Liver (tissue), 8 donors: ENCODE measurements at regions not wholly inside any gene's neighbourhood (a gene's known extent, or its start where the extent isn't known, plus 50 kb on each side); places are given as distances from the start of the nearest gene placed in this dataset.

ENCODE experiments used
- DNase-seq: peaks from one replicate; pipeline ENCODE4 v3.0.0-alpha.2; 2017; ENCODE audit warnings: low spot score
- H3K27ac ChIP-seq, 2 donors: one replicate each; pipeline ENCODE4 v1.7.0; 2013; ENCODE audit warnings: inconsistent platforms in 2 of 2, low read length in 2 of 2, control low read depth in 1 of 2, low read depth in 1 of 2, mild to moderate bottlenecking in 1 of 2
- H3K27me3 ChIP-seq, 4 donors: one replicate each; pipeline versions ENCODE4 v1.6.1 to v1.7.0; 2013; ENCODE audit warnings: low read length in 3 of 4, inconsistent platforms in 1 of 4, mild to moderate bottlenecking in 1 of 4, moderate library complexity in 1 of 4; ENCODE audit not compliant: control insufficient read depth in 4 of 4, insufficient read depth in 4 of 4
- H3K36me3 ChIP-seq, 4 donors: one replicate each; pipeline versions ENCODE4 v1.6.1 to v1.7.0; 2013; ENCODE audit warnings: low read length in 3 of 4, mild to moderate bottlenecking in 3 of 4, low read depth in 1 of 4, moderate library complexity in 1 of 4; ENCODE audit not compliant: control insufficient read depth in 4 of 4, insufficient read depth in 3 of 4
- H3K4me1 ChIP-seq, 4 donors: one replicate each; pipeline versions ENCODE4 v1.6.1 to v1.7.0; 2013; ENCODE audit warnings: low read length in 3 of 4, mild to moderate bottlenecking in 3 of 4, moderate library complexity in 1 of 4; ENCODE audit not compliant: control insufficient read depth in 4 of 4, insufficient read depth in 4 of 4
- H3K4me3 ChIP-seq, 3 donors: one replicate each; pipeline versions ENCODE4 v1.6.1 to v1.7.0; 2013; ENCODE audit warnings: low read length in 3 of 3, control low read depth in 1 of 3, low read depth in 1 of 3, mild to moderate bottlenecking in 1 of 3
- H3K9ac ChIP-seq, 2 donors: one replicate each; pipeline ENCODE4 v1.7.0; 2013; ENCODE audit warnings: low read length in 2 of 2, mild to moderate bottlenecking in 2 of 2, moderate library complexity in 2 of 2, control low read depth in 1 of 2, low read depth in 1 of 2
- H3K9me3 ChIP-seq, 4 donors: one replicate each; pipeline versions ENCODE4 v1.6.1 to v1.7.0; 2013; ENCODE audit warnings: low read length in 3 of 4; ENCODE audit not compliant: control insufficient read depth in 4 of 4
- EGR1 ChIP-seq, 2 donors: IDR thresholded peaks; 2 replicates each; pipeline ENCODE4 v1.6.1; 2016 to 2018; ENCODE audit warnings: antibody characterized with exemption in 2 of 2, low read depth in 2 of 2
- FOXA1 ChIP-seq: IDR thresholded peaks from 2 replicates; pipeline ENCODE4 v1.6.1; 2016; ENCODE audit warnings: antibody characterized with exemption
- FOXA2 ChIP-seq: IDR thresholded peaks from 2 replicates; pipeline ENCODE4 v1.6.1; 2016; ENCODE audit warnings: antibody characterized with exemption
- GABPA ChIP-seq, 2 donors: IDR thresholded peaks in 1 of 2; conservative IDR thresholded peaks in 1 of 2; 2 replicates each; pipeline ENCODE4 v1.6.1; 2016; ENCODE audit warnings: antibody characterized with exemption in 2 of 2, mild to moderate bottlenecking in 1 of 2, moderate library complexity in 1 of 2
- HNF4G ChIP-seq: IDR thresholded peaks from 2 replicates; pipeline ENCODE4 v1.6.1; 2016; ENCODE audit warnings: antibody characterized with exemption
- JUND ChIP-seq, 2 donors: IDR thresholded peaks; 2 replicates each; pipeline ENCODE4 v1.6.1; 2016; ENCODE audit warnings: antibody characterized with exemption in 2 of 2
- NR2F2 ChIP-seq: IDR thresholded peaks from 2 replicates; pipeline ENCODE4 v1.6.1; 2016; ENCODE audit warnings: antibody characterized with exemption
- RAD21 ChIP-seq, 2 donors: IDR thresholded peaks; 2 replicates each; pipeline ENCODE4 v1.6.1; 2016; ENCODE audit warnings: antibody characterized with exemption in 2 of 2, mild to moderate bottlenecking in 2 of 2
- RXRA ChIP-seq, 2 donors: IDR thresholded peaks; 2 replicates each; pipeline ENCODE4 v1.6.1; 2017 to 2018; ENCODE audit warnings: antibody characterized with exemption in 2 of 2, mild to moderate bottlenecking in 1 of 2
- SP1 ChIP-seq: IDR thresholded peaks from 2 replicates; pipeline ENCODE4 v1.6.1; 2018; ENCODE audit warnings: antibody characterized with exemption, mild to moderate bottlenecking
- TAF1 ChIP-seq: conservative IDR thresholded peaks from 2 replicates; pipeline ENCODE4 v1.6.1; 2016; ENCODE audit warnings: antibody characterized with exemption, mild to moderate bottlenecking
- YY1 ChIP-seq: IDR thresholded peaks from 2 replicates; pipeline ENCODE4 v1.6.1; 2016; ENCODE audit warnings: antibody characterized with exemption, mild to moderate bottlenecking
- ZBTB33 ChIP-seq: IDR thresholded peaks from 2 replicates; pipeline ENCODE4 v1.6.1; 2016; ENCODE audit warnings: antibody characterized with exemption
- WGBS: extraction: QIAGEN DNeasy Blood & Tissue Kit; methylation state at CpG from one replicate; pipeline ENCODE4 v1.1.7; 2013; 5-methylcytosine and 5-hydroxymethylcytosine counted together
- TF ChIP-seq, protein P1 (sequence below): IDR thresholded peaks from 2 replicates; pipeline ENCODE4 v1.6.1; 2016; ENCODE audit warnings: antibody characterized with exemption, mild to moderate bottlenecking
- TF ChIP-seq, protein P2 (sequence below): IDR thresholded peaks from 2 replicates; pipeline ENCODE4 v1.6.1; 2016; ENCODE audit warnings: antibody characterized with exemption
- TF ChIP-seq, protein P3 (sequence below): IDR thresholded peaks from 2 replicates; pipeline ENCODE4 v1.6.1; 2016; ENCODE audit warnings: antibody characterized with exemption
- TF ChIP-seq, protein P4 (sequence below): fragments of 150-350 bp; IDR thresholded peaks from 2 replicates; pipeline ENCODE4 v1.5.1; 2017; ENCODE audit warnings: improper control_type of control experiment, low read depth, low read length; ENCODE audit not compliant: missing input control
- donor health status: healthy.
- donor health status: healthy.
- donor health status: healthy.
- donor health status: healthy.
- donor health status: healthy.

GRCh38 chr4:159483782-159484741 is 381.2 kb downstream of the RAPGEF2 start:
- DNase-seq = no peak
- Histone ChIP-seq H3K9me3 (no peaks in the 10 kb centered on the region), H3K27ac (no peak overlapping the region), H3K9ac (no peak overlapping the region), H3K4me1 (peaks cover 0 to 5% (median 2%) of the 10 kb centered on the region in 4 donors), H3K36me3 (no peaks in the 10 kb centered on the region), H3K27me3 (no peaks in the 10 kb centered on the region), H3K4me3 (no peak overlapping the region)
- no peak for TF ChIP-seq ZBTB33
- no peak for TF ChIP-seq SP1
- no peak for TF ChIP-seq YY1
- TF ChIP-seq TAF1 = no peak
- no peak for TF ChIP-seq JUND (IDR thresholded peaks at IDR 0.05)
- TF ChIP-seq, protein P1, sequence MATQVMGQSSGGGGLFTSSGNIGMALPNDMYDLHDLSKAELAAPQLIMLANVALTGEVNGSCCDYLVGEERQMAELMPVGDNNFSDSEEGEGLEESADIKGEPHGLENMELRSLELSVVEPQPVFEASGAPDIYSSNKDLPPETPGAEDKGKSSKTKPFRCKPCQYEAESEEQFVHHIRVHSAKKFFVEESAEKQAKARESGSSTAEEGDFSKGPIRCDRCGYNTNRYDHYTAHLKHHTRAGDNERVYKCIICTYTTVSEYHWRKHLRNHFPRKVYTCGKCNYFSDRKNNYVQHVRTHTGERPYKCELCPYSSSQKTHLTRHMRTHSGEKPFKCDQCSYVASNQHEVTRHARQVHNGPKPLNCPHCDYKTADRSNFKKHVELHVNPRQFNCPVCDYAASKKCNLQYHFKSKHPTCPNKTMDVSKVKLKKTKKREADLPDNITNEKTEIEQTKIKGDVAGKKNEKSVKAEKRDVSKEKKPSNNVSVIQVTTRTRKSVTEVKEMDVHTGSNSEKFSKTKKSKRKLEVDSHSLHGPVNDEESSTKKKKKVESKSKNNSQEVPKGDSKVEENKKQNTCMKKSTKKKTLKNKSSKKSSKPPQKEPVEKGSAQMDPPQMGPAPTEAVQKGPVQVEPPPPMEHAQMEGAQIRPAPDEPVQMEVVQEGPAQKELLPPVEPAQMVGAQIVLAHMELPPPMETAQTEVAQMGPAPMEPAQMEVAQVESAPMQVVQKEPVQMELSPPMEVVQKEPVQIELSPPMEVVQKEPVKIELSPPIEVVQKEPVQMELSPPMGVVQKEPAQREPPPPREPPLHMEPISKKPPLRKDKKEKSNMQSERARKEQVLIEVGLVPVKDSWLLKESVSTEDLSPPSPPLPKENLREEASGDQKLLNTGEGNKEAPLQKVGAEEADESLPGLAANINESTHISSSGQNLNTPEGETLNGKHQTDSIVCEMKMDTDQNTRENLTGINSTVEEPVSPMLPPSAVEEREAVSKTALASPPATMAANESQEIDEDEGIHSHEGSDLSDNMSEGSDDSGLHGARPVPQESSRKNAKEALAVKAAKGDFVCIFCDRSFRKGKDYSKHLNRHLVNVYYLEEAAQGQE = no peak
- no peak for TF ChIP-seq GABPA (IDR thresholded peaks at IDR 0.05 in 1 of 2, conservative IDR thresholded peaks at IDR 0.05 in 1 of 2)
- TF ChIP-seq, protein P2, sequence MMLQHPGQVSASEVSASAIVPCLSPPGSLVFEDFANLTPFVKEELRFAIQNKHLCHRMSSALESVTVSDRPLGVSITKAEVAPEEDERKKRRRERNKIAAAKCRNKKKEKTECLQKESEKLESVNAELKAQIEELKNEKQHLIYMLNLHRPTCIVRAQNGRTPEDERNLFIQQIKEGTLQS = no peak
- no peak for TF ChIP-seq FOXA1
- TF ChIP-seq HNF4G = no peak
- no peak for TF ChIP-seq FOXA2
- no peak for TF ChIP-seq NR2F2
- TF ChIP-seq, protein P3, sequence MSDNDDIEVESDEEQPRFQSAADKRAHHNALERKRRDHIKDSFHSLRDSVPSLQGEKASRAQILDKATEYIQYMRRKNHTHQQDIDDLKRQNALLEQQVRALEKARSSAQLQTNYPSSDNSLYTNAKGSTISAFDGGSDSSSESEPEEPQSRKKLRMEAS = no peak
- no peak for TF ChIP-seq EGR1 (IDR thresholded peaks at IDR 0.05; ENCODE audit: low read depth in 2 of 2)
- TF ChIP-seq RXRA (IDR thresholded peaks at IDR 0.05) = no peak
- 82% methylated on average over 6 of the region's 6 CpGs for WGBS

DNA sequence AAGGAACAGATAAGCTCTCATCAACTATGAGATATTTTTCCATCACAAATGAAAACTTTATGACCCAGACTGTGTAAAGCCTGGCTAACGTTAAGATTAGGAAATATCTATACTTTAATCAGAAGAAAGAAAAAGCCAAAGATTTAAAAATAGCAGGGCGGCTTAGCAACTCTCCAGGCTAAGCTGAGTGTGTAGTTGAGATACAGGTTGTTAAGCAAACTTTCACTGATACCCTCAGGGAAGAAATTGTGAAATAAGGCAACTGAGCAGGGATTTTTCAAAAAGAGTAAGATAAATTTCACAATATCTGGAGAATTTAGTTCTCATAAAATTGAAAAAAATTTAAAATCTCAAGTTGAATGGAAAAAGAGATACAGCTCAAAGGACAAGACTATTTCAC is 382.0 kb downstream of the RAPGEF2 start:
- WGBS = 45% methylated on average over 2 of the region's 2 CpGs
- DNase-seq = no peak
- Histone ChIP-seq H3K4me3 (no peak overlapping the region), H3K4me1 (peaks cover 0 to 13% (median 2%) of the 10 kb centered on the region in 4 donors), H3K9me3 (no peaks in the 10 kb centered on the region), H3K27me3 (no peaks in the 10 kb centered on the region), H3K9ac (no peak overlapping the region), H3K36me3 (no peaks in the 10 kb centered on the region), H3K27ac (no peak overlapping the region)
- TF ChIP-seq YY1 = no peak
- TF ChIP-seq RXRA (IDR thresholded peaks at IDR 0.05) = no peak
- TF ChIP-seq, protein P3 = no peak
- TF ChIP-seq SP1 = no peak
- TF ChIP-seq GABPA (IDR thresholded peaks at IDR 0.05 in 1 of 2, conservative IDR thresholded peaks at IDR 0.05 in 1 of 2) = no peak
- TF ChIP-seq FOXA2 = no peak
- TF ChIP-seq EGR1 (IDR thresholded peaks at IDR 0.05; ENCODE audit: low read depth in 2 of 2) = no peak
- TF ChIP-seq, protein P2 = no peak
- no peak for TF ChIP-seq NR2F2
- no peak for TF ChIP-seq RAD21 (IDR thresholded peaks at IDR 0.05)
- TF ChIP-seq, protein P4, sequence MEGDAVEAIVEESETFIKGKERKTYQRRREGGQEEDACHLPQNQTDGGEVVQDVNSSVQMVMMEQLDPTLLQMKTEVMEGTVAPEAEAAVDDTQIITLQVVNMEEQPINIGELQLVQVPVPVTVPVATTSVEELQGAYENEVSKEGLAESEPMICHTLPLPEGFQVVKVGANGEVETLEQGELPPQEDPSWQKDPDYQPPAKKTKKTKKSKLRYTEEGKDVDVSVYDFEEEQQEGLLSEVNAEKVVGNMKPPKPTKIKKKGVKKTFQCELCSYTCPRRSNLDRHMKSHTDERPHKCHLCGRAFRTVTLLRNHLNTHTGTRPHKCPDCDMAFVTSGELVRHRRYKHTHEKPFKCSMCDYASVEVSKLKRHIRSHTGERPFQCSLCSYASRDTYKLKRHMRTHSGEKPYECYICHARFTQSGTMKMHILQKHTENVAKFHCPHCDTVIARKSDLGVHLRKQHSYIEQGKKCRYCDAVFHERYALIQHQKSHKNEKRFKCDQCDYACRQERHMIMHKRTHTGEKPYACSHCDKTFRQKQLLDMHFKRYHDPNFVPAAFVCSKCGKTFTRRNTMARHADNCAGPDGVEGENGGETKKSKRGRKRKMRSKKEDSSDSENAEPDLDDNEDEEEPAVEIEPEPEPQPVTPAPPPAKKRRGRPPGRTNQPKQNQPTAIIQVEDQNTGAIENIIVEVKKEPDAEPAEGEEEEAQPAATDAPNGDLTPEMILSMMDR = no peak
- TF ChIP-seq, protein P1 = no peak
- no peak for TF ChIP-seq FOXA1
